ENCODE measurements at regions not wholly inside any gene's neighbourhood (a gene's known extent, or its start where the extent isn't known, plus 50 kb on each side); places are given as distances from the start of the nearest gene placed in this dataset.
A peak's percentile ranks its signal among the peaks of the same experiment; 100 is the strongest.
"Not testable (repeated sequence)": the region's sequence is repeated elsewhere in the genome, so short reads cannot be mapped to it uniquely, and the experiment has no call there.

GRCh38 chr9:117775591-117775990, 71.4 kb downstream of the TLR4 start:
- no peak for DNase-seq (ENCODE audit: low spot score)

DNA sequence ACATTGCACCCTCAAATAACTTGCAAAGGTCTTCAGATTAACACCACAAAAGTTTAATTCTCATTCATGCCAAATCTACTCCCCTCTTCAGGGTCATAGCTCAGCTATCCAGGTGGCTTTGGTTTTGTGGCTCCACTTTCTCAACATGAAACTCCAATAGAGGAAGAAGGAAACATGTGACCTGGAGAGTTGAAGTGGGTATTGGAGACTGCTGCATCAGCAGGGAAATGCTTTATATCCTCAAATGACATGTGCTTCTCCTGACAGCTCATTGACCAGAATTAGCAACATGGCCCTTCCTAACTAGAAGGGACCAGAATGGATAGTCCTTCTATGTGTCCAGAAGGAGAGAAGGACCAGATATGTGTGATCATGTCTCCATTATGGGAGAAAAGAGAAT, 73.6 kb downstream of the TLR4 start:
- DNase-seq (ENCODE audit: low spot score) = no peak

DNA sequence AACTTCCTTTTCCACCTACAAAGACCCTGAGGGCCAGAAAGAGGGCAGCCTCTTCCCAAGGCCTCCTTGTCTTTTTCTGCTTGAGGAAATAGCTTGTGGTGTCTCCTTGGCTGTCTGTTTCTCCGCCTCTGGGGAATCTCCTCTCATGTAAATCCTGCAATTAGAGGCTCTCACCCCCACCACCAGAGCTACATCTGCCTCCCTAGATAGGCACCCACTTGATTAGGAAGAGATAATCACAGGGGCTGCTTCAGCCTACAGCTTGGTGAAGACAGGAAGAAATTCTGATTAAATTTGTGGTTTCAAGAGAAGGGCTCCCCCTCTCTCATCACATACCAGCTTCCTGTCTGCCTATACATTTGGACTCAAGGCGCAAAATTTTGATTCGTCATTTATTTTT, 75.6 kb downstream of the TLR4 start:
- no peak for DNase-seq (ENCODE audit: low spot score)

DNA sequence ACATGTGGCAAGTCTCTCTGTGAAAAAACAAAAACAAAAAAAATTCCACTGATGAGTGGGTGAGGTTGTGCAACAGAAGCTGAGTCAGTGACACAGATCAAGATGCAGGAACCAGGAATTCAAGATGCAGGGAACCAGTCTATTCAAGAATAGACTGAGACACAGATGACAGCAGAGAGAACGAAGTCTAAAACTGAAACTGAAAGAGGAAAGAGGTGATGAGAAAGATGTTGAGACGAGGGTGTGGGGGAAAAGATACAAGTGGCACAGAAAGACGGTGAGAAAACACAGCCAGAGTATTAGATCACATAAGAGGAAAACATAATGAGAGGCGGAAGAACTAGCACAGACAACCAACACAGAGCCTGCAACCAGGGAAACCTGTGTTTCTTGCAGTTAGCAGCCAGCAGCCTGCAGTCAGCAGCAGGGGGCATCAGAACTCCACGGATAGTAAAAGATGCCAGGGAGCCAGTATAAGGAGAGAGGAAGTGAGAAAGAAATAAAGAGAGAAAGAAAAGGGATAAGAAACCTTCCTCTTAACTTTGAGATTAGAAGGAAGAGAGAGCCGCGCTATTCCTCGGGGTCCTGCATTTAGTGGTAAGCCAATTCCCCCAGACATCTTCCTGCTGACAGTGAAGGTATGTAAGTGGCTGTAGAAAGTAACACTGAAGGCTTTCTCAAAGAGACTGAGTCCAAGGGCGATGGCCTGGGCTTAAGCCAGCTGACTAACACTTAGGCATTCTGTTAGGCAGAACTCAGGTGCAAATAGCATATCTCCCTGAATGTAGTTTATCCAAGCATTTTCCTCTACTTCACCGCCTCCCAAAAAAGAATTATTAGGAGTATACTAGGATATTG, 79.0 kb downstream of the TLR4 start:
- DNase-seq (ENCODE audit: low spot score) = peak; percentile 34

DNA sequence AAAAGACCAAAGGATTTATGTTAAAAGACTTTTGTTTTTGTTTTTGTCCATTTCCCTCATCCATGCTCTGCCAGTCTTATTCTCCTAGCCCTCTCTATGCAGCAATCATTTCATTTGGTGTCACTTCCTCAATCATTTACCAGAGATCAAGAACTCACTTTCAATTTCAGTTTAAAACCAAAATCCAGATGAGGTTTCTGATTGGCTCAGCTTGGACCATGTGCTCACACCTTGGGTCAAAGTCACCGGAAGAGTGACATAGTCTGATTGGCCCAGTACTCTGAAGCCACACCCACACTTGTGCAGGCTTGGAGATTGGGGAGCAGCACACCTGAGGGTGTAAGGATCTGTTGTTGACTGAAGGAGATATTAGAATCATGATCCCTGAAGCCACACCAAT, 79.6 kb downstream of the TLR4 start:
- DNase-seq (ENCODE audit: low spot score) = no peak

DNA sequence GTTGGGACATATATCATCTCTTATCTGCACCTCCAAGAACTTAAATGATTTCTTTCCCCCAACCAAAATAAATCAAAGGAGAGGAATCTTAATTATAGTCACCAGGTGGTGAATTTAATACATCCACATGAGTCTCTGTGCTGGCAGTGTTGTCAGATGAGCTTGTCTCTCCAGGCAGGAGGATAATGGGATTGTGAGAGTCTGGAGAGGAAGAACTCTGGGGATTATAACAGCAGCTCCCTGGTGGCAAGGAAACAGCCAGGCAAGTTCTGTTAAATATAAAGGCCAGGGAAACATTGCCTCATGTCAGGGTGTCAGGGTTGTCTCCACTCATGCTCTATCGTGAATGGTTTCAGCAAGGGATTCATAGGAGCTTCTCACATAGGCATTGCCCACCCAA, 80.8 kb downstream of the TLR4 start:
- no peak for DNase-seq (ENCODE audit: low spot score)

- DNase-seq (ENCODE audit: low spot score) = no peak
Observed at GRCh38 chr9:117787746-117788145, 83.5 kb downstream of the TLR4 start.

- DNase-seq (ENCODE audit: low spot score) = no peak
Observed at GRCh38 chr9:117795271-117795670, 91.1 kb downstream of the TLR4 start.

DNA sequence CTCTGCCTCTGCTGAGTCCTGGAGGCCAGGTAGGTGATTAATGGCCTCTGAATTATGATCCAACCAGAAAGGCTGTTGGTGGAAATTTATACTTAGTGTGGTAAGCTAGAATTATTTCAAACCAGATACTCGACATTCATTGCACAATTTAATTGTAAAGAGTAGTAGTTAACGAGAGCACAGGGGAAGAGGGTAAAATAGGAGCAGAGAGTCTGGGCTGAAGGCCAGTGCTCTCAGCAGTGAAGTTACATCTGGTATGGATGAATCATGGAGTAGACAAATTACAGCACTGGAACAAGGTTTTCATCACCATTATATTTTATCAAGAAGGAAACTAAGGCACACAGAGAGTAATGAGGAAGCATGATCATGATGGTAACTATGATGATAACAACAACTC, 92.5 kb downstream of the TLR4 start:
- no peak for DNase-seq (ENCODE audit: low spot score)

GRCh38 chr9:117800389-117800788, 96.2 kb downstream of the TLR4 start:
- DNase-seq (ENCODE audit: low spot score) = no peak

DNA sequence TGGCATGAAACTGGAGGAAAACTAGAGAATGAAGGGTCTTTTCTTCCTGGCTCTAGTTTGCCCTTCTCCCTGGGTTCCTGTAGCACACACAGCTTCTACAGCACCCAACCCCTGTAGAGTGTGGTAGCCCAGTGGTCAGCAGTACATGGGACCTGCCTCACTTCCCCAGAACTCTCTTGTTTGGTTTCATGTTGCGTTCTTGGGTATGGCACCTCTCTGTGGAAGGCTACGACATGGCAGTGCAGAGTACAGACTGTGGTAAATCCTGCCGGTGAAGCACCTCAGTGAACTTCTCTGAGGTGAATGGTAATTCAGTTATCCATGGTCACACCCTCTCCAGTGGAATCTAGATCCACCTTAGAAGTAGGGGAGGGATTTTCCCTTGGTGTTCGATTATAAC, 105.5 kb downstream of the TLR4 start:
- DNase-seq (ENCODE audit: low spot score) = no peak

GRCh38 chr9:117815315-117815714, 111.1 kb downstream of the TLR4 start:
- no peak for DNase-seq (ENCODE audit: low spot score)

DNA sequence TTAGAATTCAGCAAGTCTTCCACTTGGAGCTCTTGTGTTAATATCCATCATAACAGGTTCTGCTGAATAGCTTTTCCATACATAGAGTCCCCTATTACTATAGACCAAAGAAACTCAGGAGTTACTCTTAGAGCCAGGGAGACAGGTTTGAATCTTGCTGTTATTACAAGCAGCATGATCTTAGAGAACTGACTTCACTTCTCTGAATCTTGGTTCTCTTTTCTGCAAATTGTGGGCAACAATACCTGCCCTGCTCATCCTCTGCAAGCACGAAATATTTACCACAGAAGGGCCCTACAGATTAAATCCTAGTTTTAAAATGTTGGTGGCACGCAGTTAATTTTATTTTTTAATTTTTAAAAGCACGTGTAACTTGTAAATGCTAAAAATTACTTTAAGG, 111.7 kb downstream of the TLR4 start:
- no peak for DNase-seq (ENCODE audit: low spot score)

DNA sequence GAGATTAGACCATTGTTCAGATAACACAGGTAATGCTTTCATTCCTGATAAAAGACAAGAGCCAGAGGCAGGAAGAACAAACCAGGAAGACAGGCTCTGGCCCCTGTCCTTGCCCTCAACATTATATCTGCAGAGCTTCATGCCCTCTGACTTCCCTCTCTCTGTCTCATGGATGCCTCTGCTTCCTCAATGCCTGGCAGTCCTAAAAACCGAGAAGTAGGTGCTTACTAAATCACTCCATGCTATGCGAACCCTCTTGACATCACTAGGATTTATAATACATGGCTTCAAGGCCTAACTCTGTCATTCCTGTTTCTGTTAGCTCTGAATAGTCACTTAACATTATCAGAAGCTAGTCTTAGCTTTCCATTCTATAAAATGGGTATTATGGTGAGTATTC, 117.8 kb downstream of the TLR4 start:
- no peak for DNase-seq (ENCODE audit: low spot score)

DNA sequence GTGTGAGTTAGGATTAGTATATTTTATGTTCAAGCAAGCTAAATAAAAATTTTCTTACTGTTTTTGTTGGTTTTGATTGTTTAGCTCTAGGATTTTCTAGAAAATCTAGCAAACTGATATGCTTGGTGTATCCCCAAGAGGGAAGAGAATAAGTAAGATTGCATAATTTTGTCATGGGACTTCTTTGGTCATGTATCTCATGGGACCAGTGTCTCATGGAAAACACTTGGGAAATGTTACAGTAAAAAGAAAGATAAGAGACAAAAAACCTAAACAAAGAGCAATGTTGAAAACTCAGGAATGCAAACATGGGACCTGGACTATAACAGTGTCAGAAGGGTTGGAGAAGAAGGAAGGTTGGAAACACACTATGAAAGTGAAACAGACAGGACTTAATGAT, 119.4 kb downstream of the TLR4 start:
- no peak for DNase-seq (ENCODE audit: low spot score)

- DNase-seq (ENCODE audit: low spot score) = no peak
Observed at GRCh38 chr9:117825609-117826347, 121.6 kb downstream of the TLR4 start.

DNA sequence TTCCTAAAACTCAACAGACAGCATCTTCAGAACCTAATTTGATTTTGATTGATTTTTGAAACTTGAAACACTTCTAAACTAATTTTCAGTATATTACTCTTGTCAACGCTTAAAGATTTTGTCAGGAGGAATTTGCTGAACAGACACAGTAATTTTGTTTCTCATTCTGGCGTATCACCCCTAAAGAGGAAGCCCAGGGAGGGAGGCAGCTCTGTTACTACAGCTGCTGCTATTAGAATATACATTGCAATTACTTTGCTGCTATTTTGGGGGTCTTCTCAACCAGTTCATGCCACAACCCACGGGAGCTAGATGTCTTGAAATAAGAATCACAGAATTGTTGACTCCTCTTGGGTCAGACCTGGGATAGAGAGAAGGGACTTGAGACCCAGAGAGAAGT, 122.6 kb downstream of the TLR4 start:
- peak; percentile 3 for DNase-seq (ENCODE audit: low spot score)

GRCh38 chr9:117827456-117827855, 123.3 kb downstream of the TLR4 start:
- no peak for DNase-seq (ENCODE audit: low spot score)

DNA sequence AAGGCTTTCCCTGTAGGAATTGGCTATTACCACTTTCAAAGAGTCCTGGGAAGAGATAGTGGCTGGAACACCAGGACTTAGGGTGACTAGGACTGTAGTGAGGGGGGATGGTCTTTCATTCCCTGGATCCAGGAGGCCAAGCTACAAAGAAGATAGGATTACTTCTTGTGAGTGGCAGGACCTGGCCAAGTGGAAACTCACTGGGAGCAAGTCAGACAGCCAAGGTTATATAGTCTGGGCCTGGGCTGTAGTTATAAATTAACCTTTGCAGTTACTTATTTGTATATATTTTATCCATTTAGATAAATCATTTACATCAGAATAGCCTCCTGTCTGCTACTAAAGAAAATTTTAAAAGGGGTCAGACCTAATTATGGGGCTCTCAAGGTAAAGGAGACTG, 124.3 kb downstream of the TLR4 start:
- DNase-seq (ENCODE audit: low spot score) = no peak

- no peak for DNase-seq (ENCODE audit: low spot score)
Observed at GRCh38 chr9:117835798-117836197, 131.6 kb downstream of the TLR4 start.

GRCh38 chr9:117839862-117840261, 135.7 kb downstream of the TLR4 start:
- DNase-seq (ENCODE audit: low spot score) = no peak

DNA sequence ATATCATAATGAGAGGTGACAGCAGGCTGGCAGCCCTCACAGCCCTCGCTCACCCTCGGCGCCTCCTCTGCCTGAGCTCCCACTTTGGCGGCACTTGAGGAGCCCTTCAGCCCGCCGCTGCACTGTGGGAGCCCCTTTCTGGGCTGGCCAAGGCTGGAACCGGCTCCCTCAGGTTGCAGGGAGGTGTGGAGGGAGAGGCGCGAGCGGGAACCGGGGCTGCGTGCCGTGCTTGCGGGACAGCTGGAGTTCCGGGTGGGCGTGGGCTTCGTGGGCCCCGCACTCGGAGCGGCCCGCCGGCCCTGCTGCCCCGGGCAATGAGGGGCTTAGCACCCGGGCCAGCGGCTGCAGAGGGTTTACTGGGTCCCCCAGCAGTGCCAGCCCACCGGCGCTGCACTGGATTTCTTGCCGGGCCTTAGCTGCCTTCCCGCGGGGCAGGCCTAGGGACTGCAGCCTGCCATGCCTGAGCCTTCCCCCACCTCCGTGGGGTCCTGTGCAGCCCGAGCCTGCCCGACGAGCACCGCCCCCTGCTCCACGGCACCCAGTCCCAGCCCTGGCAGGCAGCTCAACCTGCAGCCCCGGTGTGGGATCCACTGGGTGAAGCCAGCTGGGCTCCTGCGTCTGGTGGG, 147.7 kb downstream of the TLR4 start:
- DNase-seq (ENCODE audit: low spot score) = not testable (repeated sequence)

- DNase-seq (ENCODE audit: low spot score) = no peak
Observed at GRCh38 chr9:117858561-117858960, 154.4 kb downstream of the TLR4 start.
